ENCODE measurements at regions not wholly inside any gene's neighbourhood (a gene's known extent, or its start where the extent isn't known, plus 50 kb on each side); places are given as distances from the start of the nearest gene placed in this dataset.

DNA sequence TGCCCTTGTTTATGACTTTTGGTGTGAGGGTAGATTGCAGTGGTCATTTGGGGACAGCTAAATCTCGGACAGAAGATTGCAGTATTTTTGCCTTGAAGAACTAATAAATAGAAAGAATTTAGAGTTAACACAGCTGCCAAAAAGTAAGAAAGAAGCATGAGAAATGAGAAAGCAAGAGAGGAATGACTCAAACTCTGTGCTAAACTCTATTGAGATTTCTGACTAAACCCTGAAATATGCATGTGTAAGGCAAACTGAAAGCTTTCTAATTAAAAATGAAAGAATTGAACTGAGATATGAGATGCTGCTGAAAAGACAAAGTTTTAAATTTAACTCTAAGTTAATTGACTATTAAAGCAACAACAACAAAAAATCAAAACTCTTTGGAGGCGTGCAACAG, 791.3 kb downstream of the RAB28 start:
- Histone ChIP-seq H3K36me3 (replicated peaks; ENCODE audit: low read depth, low read length) (no peaks in the 10 kb centered on the region), H3K27me3 (ENCODE audit: low read depth, low read length) (no peaks in the 10 kb centered on the region), H3K4me2 (ENCODE audit: low read length) (peak overlapping the region; percentile 62), H3K9ac (ENCODE audit: low read length) (no peak overlapping the region), H3K27ac (ENCODE audit: low read length) (peak overlapping the region; percentile 31; the same call in 1 of the 2 replicates), H3K4me1 (ENCODE audit: low read length) (peaks cover 21% of the 10 kb centered on the region), H3K4me3 (ENCODE audit: low read length) (no peak overlapping the region; the same call in 1 of the 2 replicates), H2AFZ (ENCODE audit: low read depth, low read length) (no peak overlapping the region), H3K79me2 (ENCODE audit: low read length) (no peaks in the 10 kb centered on the region), H4K20me1 (ENCODE audit: insufficient read depth, low read length) (no peaks in the 10 kb centered on the region), H3K9me3 (ENCODE audit: insufficient read depth, low read length) (no peaks in the 10 kb centered on the region)
- TF ChIP-seq, protein P1, sequence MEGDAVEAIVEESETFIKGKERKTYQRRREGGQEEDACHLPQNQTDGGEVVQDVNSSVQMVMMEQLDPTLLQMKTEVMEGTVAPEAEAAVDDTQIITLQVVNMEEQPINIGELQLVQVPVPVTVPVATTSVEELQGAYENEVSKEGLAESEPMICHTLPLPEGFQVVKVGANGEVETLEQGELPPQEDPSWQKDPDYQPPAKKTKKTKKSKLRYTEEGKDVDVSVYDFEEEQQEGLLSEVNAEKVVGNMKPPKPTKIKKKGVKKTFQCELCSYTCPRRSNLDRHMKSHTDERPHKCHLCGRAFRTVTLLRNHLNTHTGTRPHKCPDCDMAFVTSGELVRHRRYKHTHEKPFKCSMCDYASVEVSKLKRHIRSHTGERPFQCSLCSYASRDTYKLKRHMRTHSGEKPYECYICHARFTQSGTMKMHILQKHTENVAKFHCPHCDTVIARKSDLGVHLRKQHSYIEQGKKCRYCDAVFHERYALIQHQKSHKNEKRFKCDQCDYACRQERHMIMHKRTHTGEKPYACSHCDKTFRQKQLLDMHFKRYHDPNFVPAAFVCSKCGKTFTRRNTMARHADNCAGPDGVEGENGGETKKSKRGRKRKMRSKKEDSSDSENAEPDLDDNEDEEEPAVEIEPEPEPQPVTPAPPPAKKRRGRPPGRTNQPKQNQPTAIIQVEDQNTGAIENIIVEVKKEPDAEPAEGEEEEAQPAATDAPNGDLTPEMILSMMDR (IDR thresholded peaks at IDR 0.05; ENCODE audit: low read depth, low read length), result no peak
- no peak for TF ChIP-seq EZH2phosphoT487 (IDR thresholded peaks at IDR 0.05; ENCODE audit: low read depth)

DNA sequence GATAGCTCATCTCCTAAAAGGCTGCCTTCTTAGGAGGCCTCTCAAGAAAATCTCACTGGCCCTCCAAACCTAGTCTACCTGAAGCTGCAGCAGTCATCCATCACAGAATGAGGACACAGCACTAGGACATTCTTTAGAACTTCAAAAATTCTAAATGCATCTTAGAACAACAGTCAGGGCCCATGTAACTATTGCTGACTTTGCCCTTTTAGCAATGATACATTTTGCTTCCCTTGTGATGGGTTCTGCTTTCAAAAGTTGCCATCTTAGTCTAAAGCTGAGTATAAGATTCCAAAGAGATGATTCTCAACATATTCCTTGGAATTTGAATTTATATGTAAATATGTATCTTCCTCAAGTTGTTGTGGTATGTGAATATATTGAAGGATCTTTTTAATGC, 793.0 kb downstream of the RAB28 start:
- H3K27ac ChIP-seq (ENCODE audit: low read length), result no peak overlapping the region
- no peak overlapping the region for H3K4me3 ChIP-seq (ENCODE audit: low read length)
- H3K4me1 ChIP-seq (ENCODE audit: low read length), result peaks cover 15% of the 10 kb centered on the region
- no peak overlapping the region for H3K4me2 ChIP-seq (ENCODE audit: low read length)
- no peaks in the 10 kb centered on the region for H3K27me3 ChIP-seq (ENCODE audit: low read depth, low read length)
- H4K20me1 ChIP-seq (ENCODE audit: insufficient read depth, low read length), result no peaks in the 10 kb centered on the region
- no peak overlapping the region for H3K9ac ChIP-seq (ENCODE audit: low read length)
- no peaks in the 10 kb centered on the region for H3K9me3 ChIP-seq (ENCODE audit: insufficient read depth, low read length)
- H3K79me2 ChIP-seq (ENCODE audit: low read length), result no peaks in the 10 kb centered on the region
- H3K36me3 ChIP-seq (replicated peaks; ENCODE audit: low read depth, low read length), result no peaks in the 10 kb centered on the region
- TF ChIP-seq, protein P1 (IDR thresholded peaks at IDR 0.05; ENCODE audit: low read depth, low read length), result no peak
- TF ChIP-seq EZH2phosphoT487 (IDR thresholded peaks at IDR 0.05; ENCODE audit: low read depth), result no peak
- no peak overlapping the region for H2AFZ ChIP-seq (ENCODE audit: low read depth, low read length)

DNA sequence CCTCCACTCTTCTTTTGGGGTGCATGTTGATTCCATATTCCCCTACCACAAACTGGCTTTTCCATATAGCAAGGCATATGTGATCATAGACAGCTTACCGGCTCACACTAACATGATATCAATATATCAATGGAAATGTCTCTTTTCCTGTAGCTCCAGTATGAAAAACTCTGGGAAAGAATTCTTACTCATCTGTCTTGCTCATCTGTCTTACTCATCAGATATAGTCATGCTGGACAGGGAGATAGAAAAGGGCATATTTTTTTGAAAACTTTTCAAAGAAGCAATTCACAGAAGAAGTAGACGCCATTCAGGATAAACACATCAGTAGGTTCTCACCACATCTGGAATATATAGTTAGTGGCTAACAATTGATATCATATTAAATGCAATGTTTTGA, 794.7 kb downstream of the RAB28 start:
- no peak overlapping the region for H3K4me2 ChIP-seq (ENCODE audit: low read length)
- TF ChIP-seq EZH2phosphoT487 (IDR thresholded peaks at IDR 0.05; ENCODE audit: low read depth), result no peak
- TF ChIP-seq, protein P1 (IDR thresholded peaks at IDR 0.05; ENCODE audit: low read depth, low read length), result no peak

DNA sequence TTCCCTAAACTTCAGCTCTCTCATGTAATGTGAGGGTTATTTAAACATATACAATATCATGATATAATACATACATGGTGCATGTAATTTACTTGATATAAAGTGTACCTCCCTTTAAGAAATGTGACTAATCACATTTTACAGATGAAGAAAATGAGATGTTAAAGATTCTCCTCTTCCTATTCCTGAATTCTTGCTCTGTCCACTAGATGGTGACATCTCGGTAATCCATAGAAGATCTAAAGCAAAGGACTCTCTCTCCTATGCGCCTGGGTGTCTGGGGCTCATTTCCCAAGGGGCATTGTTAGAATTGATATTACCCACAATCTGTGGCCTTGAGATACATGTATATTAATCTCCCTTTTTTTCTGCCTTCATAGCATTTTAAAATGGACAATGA, 804.9 kb downstream of the RAB28 start:
- Histone ChIP-seq H3K36me3 (replicated peaks; ENCODE audit: low read depth, low read length) (peaks cover 7% of the 10 kb centered on the region), H3K4me3 (ENCODE audit: low read length) (no peak overlapping the region), H4K20me1 (ENCODE audit: insufficient read depth, low read length) (no peaks in the 10 kb centered on the region), H3K27ac (ENCODE audit: low read length) (no peak overlapping the region), H3K9ac (ENCODE audit: low read length) (no peak overlapping the region), H3K27me3 (ENCODE audit: low read depth, low read length) (no peaks in the 10 kb centered on the region), H3K4me1 (ENCODE audit: low read length) (no peaks in the 10 kb centered on the region), H2AFZ (ENCODE audit: low read depth, low read length) (no peak overlapping the region), H3K9me3 (ENCODE audit: insufficient read depth, low read length) (0 out of 2 replicates have a peak, but pooled peaks cover 10% of the 10 kb centered on the region), H3K4me2 (ENCODE audit: low read length) (no peak overlapping the region), H3K79me2 (ENCODE audit: low read length) (no peaks in the 10 kb centered on the region)
- TF ChIP-seq EZH2phosphoT487 (IDR thresholded peaks at IDR 0.05; ENCODE audit: low read depth), result no peak
- TF ChIP-seq, protein P1 (IDR thresholded peaks at IDR 0.05; ENCODE audit: low read depth, low read length), result peak; percentile 68

More for the DNA sequence above, 794.7 kb downstream of the RAB28 start:
- no peak overlapping the region for H3K4me3 ChIP-seq (ENCODE audit: low read length)
- no peak overlapping the region for H2AFZ ChIP-seq (ENCODE audit: low read depth, low read length)
- H3K9ac ChIP-seq (ENCODE audit: low read length), result no peak overlapping the region
- H3K79me2 ChIP-seq (ENCODE audit: low read length), result no peaks in the 10 kb centered on the region
- H4K20me1 ChIP-seq (ENCODE audit: insufficient read depth, low read length), result no peaks in the 10 kb centered on the region
- H3K36me3 ChIP-seq (replicated peaks; ENCODE audit: low read depth, low read length), result no peaks in the 10 kb centered on the region
- H3K9me3 ChIP-seq (ENCODE audit: insufficient read depth, low read length), result no peaks in the 10 kb centered on the region
- peaks cover 15% of the 10 kb centered on the region for H3K4me1 ChIP-seq (ENCODE audit: low read length)
- no peaks in the 10 kb centered on the region for H3K27me3 ChIP-seq (ENCODE audit: low read depth, low read length)
- H3K27ac ChIP-seq (ENCODE audit: low read length), result no peak overlapping the region
